ENCODE measurements at regions not wholly inside any gene's neighbourhood (a gene's known extent, or its start where the extent isn't known, plus 50 kb on each side); places are given as distances from the start of the nearest gene placed in this dataset.

- no peak for TF ChIP-seq CTCF (conservative IDR thresholded peaks at IDR 0.05; ENCODE audit: low read length)
- TF ChIP-seq EZH2phosphoT487 (IDR thresholded peaks at IDR 0.05; ENCODE audit: borderline replicate concordance), result no peak
Measured at GRCh38 chr9:107078061-107078460, 205.0 kb upstream of the RAD23B start.

All from Loucy (cell line).